ENCODE measurements at regions not wholly inside any gene's neighbourhood (a gene's known extent, or its start where the extent isn't known, plus 50 kb on each side); places are given as distances from the start of the nearest gene placed in this dataset.

GRCh38 chr3:87128006-87128405, 99.1 kb upstream of the CHMP2B start:
- Histone ChIP-seq H3K79me2 (ENCODE audit: control insufficient read depth, insufficient read depth, low read length) (no peaks in the 10 kb centered on the region), H3K4me3 (no peak overlapping the region), H3K27me3 (replicated peaks in 1 of 2; ENCODE audit: control insufficient read depth in 2 of 2, insufficient read depth in 2 of 2, low read length in 1 of 2) (no peaks in the 10 kb centered on the region), H3K9ac (ENCODE audit: control insufficient read depth, insufficient read depth, low read length) (no peak overlapping the region), H2AFZ (ENCODE audit: control insufficient read depth, low read depth, low read length) (no peak overlapping the region), H3K27ac (ENCODE audit: control insufficient read depth, insufficient read depth) (no peak overlapping the region), H3K9me3 (replicated peaks; ENCODE audit: control insufficient read depth, insufficient read depth, low read length) (no peaks in the 10 kb centered on the region), H4K20me1 (ENCODE audit: control insufficient read depth, insufficient read depth) (no peaks in the 10 kb centered on the region), H3K4me1 (ENCODE audit: control insufficient read depth, insufficient read depth, low read length) (no peaks in the 10 kb centered on the region), H3K4me2 (ENCODE audit: control insufficient read depth, insufficient read depth) (no peak overlapping the region), H3K36me3 (ENCODE audit: control insufficient read depth in 2 of 2, insufficient read depth in 2 of 2, low read length in 1 of 2) (no peaks in the 10 kb centered on the region)
- 41% methylated on average over 2 of the region's 2 CpGs for WGBS (ENCODE audit: insufficient coverage, insufficient replicate concordance, low lambda C conversion rate, missing lambda C conversion rate)
- ChIA-PET SMC1A (ENCODE audit: uncharacterized antibody, unreplicated experiment) (no interaction called here), CTCF (no interaction called here), POLR2A (no interaction called here), RAD21 (ENCODE audit: unreplicated experiment) (no interaction called here)
- no peak for FAIRE-seq
- no peak for TF ChIP-seq RBBP5 (conservative IDR thresholded peaks at IDR 0.05)
- TF ChIP-seq ZNF622 (IDR thresholded peaks at IDR 0.05) = no peak
- no peak for TF ChIP-seq PKNOX1 (IDR thresholded peaks at IDR 0.05)
- TF ChIP-seq PRDM15 (CRISPR knock-in tag; IDR thresholded peaks at IDR 0.05) = no peak
- no peak for TF ChIP-seq RAD21 (IDR thresholded peaks at IDR 0.05; ENCODE audit: insufficient read depth, low read depth, low read length)
- TF ChIP-seq RUNX3 (IDR thresholded peaks at IDR 0.05; ENCODE audit: low read length) = no peak
- TF ChIP-seq BRCA1 (IDR thresholded peaks at IDR 0.05; ENCODE audit: low read depth, low read length) = no peak
- no peak for TF ChIP-seq PML (IDR thresholded peaks at IDR 0.05; ENCODE audit: low read length)
- TF ChIP-seq RELA (IDR thresholded peaks at IDR 0.05; ENCODE audit: borderline replicate concordance, partially characterized antibody) = no peak
- no peak for TF ChIP-seq HDAC2 (IDR thresholded peaks at IDR 0.05)
- no peak for TF ChIP-seq IRF3 (IDR thresholded peaks at IDR 0.05)
- no peak for TF ChIP-seq POU2F2 (IDR thresholded peaks at IDR 0.05; ENCODE audit: borderline replicate concordance, low read depth, low read length)
- TF ChIP-seq ZNF687 (IDR thresholded peaks at IDR 0.05) = no peak
- TF ChIP-seq CHD4 (IDR thresholded peaks at IDR 0.05) = no peak
- no peak for TF ChIP-seq MYC (IDR thresholded peaks at IDR 0.05; ENCODE audit: insufficient read depth, insufficient read length, insufficient replicate concordance, low read length, severe bottlenecking)
- no peak for TF ChIP-seq IRF5 (IDR thresholded peaks at IDR 0.05; ENCODE audit: borderline replicate concordance)
- DNase-seq (ENCODE audit: low read depth, low spot score) = no peak
- ATAC-seq = no peak
- intact Hi-C loops (cut with micrococcal nuclease; ENCODE audit: unreplicated experiment) (no loop called here), in situ Hi-C loops (cut with MboI) (no loop called here)
- BruUV-seq (replicated peaks) = no TSS peak
